Putamen (tissue), 1 donor: ENCODE measurements at regions not wholly inside any gene's neighbourhood (a gene's known extent, or its start where the extent isn't known, plus 50 kb on each side); places are given as distances from the start of the nearest gene placed in this dataset.
"Not testable (repeated sequence)": the region's sequence is repeated elsewhere in the genome, so short reads cannot be mapped to it uniquely, and the experiment has no call there.

Experiments
- DNase-seq: peaks from one replicate; pipeline ENCODE4 v3.0.0-alpha.2; 2016; ENCODE audit warnings: low spot score

DNA sequence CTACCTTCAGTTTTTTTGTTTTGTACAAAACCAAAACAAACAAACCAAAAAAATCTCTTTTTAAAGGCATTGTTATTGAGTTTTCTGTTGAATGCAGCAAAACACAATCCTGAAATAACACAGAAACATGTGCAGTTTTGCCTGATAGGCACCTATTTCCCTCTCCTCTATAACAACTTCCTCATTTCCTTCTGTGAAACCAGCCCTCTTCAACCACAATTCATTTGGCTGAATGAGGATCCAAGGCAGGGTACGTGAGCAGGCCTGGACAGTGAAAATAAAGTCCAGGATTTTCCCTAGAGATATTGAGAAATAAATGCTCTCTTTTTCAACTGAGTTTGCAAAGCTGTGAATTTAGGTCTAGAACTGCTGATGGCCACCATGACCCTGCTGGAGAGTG lies 134.8 kb upstream of the LARP1 start:
- DNase-seq: no peak

GRCh38 chr5:154618696-154619095 lies 136.5 kb upstream of the LARP1 start:
- DNase-seq: no peak

DNA sequence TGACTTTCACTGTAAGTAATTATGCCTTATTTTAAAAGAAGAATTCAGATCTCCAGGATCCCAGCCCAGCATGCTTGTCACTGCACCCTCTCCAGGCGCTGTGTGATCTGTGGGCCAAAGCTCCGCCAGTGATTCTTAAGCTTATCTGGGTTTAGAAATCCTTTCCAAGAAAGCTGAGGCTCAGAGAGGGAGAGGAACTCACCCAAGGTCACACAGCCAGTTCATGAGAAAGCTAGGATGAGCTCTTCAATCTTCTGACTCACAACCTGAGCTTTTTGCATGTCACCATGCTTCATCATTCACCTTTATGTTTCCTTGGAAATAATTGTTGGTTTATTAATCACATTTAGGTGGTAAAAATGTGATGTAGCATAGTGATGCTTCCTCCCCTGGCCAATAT lies 136.6 kb upstream of the HAND1 start:
- no peak for DNase-seq

GRCh38 chr5:154614125-154614524 lies 136.1 kb upstream of the HAND1 start:
- DNase-seq: no peak

DNA sequence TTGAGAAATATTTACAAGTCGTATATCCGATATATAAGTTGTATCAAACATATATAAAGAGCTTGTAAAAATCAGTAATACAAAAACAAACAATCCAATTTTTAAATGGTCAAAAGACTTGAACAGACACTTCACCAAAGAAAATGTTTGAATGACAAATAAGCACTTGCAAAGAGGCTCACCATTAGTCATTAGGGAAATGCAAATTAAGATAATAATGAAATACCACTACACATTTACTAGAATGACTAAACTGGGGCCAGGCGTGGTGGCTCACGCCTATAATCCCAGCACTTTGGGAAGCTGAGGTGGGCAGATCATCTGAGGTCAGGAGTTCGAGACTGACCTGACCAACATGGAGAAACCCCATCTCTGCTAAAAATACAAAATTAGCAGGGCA lies 134.6 kb upstream of the HAND1 start:
- no peak for DNase-seq

DNA sequence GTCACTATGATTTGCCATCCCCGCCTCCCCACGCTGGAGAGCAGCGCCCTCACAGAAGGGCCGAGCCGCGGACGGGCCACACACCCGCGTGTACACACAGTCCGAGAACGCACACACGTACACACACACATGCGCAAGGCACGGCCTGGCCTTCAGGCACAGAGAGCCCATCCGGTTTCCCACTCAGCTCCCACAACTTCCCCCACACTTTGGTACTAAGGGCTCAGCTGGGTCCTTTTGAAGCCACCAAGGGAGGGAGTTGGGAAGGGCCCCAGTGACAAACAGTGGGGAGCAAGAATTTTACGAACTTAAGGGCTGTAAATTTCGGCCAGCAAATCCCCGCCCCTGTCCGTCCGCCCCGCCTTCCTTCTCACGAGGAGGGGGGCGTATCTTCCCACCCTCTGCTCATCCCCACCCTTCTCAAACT lies 133.3 kb upstream of the HAND1 start:
- DNase-seq: no peak

DNA sequence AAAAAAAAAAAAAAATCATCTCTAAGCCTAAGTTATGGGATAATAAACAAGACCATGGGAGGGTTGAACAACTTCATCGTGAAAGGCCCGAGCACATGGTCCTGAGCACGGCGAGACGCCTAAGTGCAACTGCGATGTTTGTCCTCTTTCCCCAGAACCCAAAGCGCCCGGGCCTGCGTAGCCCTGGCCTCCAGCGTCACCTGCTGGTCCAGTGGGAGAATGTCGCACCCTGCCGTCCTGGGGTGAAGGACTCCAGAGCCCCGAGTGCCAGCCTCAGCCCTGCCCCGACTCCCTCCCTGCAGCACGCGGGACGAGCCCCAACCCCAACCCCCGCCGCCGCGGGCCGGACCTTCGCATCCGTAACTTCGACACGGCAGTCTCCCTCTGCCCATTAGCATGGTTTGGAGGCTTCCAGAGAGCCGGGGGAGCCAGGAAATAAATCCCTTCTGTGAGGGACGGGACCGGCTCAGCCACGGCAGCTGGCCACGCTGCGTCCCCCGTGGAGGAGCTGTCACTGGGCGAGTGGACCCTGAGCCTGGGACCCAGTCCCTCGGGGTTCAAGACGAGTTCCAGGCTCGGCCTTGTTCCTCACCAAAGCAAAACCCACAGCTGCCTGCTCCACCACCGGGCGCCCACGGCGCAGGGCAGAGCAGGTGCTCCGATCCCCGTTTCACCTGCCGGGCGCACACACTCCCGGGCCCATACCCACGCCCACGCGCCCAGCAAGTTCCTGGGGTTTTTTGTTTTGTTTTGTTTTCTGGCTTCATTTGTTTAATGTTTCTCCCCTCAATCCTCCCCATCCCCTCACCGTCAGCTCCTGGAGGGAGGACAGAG lies 132.5 kb upstream of the HAND1 start:
- peak; percentile 19 for DNase-seq

DNA sequence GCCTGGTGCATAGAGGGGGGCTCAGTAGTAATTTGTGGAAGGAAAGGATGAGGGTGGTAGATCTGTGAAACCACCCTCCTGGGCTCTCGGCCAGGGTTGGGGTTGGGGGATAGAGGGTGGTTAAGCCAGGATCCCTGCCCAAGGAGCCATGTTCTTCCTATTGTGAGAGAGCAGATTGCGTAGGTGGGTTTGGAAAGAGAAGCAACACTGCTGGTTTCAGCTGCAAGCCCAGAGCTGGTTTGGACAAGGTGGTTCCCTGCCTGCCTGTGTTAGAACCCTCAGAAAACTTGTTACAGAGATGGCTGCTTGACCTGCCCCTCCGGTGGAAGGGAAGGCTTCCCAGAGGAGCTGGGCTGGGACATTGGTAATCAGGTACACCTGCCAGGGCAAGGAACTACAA lies 131.2 kb upstream of the HAND1 start:
- DNase-seq: no peak

DNA sequence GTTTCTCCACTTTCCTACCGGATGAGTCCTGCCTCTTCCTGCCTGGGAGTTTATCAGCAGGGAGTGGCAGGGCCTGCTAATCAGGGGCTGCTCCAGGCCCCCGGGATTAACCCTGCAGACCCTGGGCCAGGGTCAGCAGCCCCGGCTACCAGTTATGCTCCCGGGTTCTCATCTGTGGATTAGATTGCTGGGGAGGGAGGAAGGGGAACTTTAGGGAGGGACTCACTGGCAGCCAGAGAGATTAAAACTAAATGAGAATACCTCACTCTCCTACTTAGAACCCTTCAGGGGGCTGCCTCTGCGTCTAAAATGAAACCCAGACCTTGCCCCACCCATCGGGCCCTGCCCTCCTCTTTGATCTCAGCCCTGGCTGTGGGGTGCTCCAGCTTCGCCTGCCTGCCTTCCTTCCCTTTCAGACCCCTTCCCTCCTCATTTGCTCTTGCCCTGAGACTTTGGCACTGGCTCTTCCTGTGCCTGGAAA lies 130.5 kb upstream of the HAND1 start:
- no peak for DNase-seq

- DNase-seq: no peak
Observed at GRCh38 chr5:154607746-154608145, 129.7 kb upstream of the HAND1 start.

DNA sequence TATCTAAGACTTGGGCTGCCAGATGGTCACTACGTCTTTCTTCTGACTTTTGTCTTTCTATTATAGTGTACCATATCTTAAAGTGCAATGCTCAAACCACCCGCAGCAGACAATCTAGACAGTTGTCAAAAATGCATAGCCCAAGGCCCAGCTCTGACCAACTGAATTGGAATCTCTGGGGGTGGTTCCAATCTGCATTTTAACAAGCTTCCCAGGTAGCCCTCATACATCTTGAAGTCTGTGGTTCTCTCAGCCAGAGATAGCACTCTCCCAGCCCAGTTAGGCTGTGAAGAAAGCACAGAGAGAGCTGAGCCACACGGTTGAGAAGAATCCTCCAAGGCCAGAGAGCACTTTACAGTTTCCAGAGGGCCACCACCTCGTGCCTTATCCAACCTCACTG lies 128.2 kb upstream of the HAND1 start:
- DNase-seq: no peak

DNA sequence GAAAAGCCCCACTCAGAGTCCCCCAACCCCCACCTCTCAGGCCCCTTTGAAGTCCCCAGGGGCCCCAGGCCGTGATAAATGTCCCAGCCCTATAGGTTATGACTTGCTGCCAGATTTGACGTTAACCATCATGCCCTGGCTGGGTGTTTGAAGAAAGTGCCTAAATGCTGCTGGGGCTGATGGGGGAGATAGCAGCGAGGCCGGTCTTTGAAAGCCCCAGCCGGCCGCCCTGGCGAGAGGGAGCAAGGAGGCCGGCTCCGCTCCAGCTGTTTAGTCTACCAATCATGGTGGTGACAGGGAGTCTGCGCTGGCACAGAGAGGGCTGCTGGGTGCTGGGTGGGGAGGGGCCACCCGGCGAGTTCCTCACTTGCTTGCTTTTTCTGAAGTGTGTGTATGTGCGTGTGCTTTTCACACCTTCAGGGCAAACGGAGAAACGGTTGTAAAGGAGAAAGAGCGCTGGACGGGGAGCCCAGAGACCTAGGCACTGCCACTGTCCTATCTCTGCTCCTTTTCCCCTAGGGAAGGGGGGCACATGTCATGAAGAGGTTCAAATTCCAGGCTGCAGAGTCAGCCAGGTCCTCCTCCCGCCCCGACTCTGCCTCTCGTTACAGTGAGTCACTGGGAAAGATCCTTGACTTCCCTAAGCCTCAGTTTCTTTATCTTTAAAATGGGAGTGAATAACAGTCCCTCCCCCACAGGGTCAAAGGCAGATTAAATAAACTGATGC lies 126.1 kb upstream of the HAND1 start:
- no peak for DNase-seq

DNA sequence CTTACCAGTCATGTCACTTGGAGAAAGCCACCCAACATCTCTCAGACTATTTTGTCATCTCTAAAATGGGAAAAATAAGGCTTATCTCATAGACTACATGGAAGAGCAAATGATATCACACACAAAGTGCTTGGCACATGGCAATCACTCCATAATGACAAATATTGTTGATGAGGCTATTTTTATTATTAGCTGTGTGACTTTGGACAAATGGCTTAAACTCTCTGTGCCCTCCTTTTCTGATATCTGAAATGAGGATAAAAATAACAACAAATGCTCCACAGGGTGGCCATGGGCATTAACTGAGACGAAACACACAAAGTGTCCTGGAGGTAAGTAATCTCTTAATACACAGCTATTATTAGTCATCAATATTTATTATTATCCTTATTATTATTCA lies 125.5 kb upstream of the HAND1 start:
- no peak for DNase-seq

GRCh38 chr5:154603011-154603410 lies 125.0 kb upstream of the HAND1 start:
- no peak for DNase-seq

- DNase-seq: no peak
Observed at GRCh38 chr5:154601014-154601413, 123.0 kb upstream of the HAND1 start.

GRCh38 chr5:154598021-154598420 lies 120.0 kb upstream of the HAND1 start:
- DNase-seq: no peak

DNA sequence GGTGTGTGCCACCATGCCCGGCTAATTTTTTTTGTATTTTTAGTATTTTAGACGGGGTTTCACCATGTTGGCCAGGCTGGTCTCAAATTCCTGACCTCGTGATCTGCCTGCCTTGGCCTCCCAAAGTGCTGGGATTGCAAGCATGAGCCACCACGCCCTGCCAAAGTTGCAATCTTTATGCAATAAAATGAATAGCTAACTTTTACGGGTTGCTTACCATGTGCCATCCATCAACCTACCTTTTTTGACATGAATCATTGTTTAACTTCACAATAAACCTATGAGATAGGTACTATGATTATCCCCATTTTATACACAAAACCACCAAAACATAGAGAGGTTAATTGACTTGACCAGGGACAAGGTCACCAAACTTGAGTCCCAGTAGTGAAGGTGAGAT lies 118.8 kb upstream of the HAND1 start:
- DNase-seq: not testable (repeated sequence)

- DNase-seq: no peak
Observed at GRCh38 chr5:154595662-154596061, 117.6 kb upstream of the HAND1 start.

DNA sequence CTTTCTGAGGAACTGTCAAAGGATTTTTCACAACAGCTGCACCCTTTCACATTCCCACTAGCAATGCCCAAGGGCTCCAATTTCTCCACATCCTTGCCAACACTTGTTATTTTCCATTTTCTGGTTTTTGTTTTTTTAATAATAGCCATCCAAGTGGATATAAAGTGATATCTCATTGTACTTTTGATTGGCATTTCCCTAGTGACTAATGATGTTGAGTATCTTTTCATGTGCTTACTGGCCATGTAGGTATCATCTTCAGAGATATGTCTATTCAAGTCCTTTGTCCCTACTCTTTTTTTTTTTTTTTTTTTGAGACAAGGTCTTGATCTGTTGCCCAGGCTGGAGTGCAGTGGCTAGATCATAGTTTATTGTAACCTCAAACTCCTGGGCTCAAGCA lies 115.8 kb upstream of the HAND1 start:
- no peak for DNase-seq

DNA sequence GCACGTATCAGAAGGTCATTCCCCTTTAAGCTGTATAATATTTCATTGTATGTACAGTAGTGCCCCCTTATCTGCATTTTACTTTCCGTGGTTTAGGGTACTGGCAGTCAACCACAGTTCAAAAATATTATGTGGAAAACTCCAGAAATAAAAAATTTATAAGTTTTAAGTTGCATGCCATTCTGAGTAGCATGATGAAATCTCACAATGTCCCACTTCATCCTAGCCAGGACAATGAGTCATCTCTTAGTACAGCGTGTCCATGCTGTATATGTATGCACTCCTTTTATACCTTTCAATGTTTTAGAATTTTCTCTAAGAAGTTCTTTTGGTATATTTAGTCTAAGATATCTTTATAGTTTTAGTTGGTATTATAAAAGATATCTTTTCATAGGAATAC lies 115.0 kb upstream of the HAND1 start:
- DNase-seq: no peak

- DNase-seq: no peak
Observed at GRCh38 chr5:154590093-154590724, 112.2 kb upstream of the HAND1 start.

DNA sequence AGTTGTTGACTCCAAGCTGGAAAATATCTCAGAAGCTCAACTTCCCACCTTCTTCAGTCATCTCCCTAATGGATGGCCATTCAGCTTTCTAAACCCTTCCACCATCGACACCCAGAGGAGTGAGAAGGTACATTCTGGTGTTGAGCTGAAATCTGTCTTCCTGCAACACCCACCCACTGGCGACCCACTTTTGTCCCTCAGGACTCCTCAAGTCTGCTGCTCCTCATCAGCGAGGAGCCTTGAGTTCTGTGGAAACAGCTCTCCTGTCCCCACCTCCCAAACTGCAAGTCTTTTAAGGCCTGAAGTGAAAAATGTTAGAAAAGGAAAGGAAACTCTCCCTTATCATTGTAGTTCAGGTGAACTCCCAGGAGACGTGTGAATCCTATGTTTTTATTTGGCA lies 111.5 kb upstream of the HAND1 start:
- DNase-seq: no peak

GRCh38 chr5:154588833-154589425 lies 110.9 kb upstream of the HAND1 start:
- not testable (repeated sequence) for DNase-seq
